GM21526 (cell line): ENCODE measurements at regions not wholly inside any gene's neighbourhood (a gene's known extent, or its start where the extent isn't known, plus 50 kb on each side); places are given as distances from the start of the nearest gene placed in this dataset.
"Not testable (repeated sequence)": the region's sequence is repeated elsewhere in the genome, so short reads cannot be mapped to it uniquely, and the experiment has no call there.

Experiments used
- ATAC-seq: cut with Tn5 transposase; IDR thresholded peaks from one replicate; pipeline ENCODE4 v1.9.1; 2021; ENCODE audit warnings: moderate library complexity; ENCODE audit not compliant: unreplicated experiment, low FRiP score

DNA sequence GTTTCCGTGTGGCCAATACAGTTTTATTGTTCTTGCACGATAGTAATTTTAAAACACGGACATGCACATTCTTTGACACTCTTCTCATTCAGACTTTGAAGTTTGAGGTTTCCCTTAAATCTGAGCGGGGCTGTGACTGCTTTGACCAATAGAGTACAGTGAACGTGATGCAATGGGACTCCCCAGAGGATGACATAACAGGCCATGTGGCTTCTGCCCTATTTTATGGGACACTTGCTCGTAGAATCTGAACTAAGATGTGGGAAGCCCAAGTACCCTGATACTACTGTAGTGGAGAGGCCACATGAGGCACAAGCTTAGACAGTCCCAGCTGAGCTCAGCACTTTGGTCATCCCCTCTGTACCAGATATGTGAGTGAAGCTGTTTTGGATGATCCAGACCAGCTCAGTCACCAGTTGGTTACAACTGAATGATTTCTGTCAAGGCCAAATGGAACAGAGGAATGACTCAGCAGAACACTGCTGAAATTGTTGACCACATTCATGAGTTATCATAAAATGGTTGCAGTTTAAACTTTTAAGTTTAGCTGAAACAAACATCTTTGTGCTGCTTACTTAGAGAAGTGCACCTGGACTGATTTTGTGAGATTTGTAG, 279.4 kb downstream of the RFPL4B start:
- no peak for ATAC-seq

DNA sequence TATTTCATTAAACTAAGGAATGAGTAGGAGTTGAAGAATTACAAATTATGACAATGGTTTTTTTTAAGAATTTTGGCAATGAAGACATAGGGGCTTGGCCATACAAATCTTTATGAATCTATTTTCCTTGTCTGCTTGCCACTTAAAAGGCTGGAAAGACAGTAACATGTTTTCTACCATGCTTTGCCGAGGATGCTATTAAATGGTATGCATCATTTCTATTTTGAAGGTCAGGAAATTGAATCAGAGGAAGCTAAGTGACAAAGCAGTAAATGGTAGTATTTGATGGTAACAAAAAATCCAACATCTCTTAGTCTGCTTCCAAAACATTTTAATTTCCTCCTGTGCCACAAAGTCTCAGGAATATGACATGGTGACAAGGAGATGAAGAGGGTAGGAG, 287.2 kb downstream of the RFPL4B start:
- ATAC-seq, result no peak

DNA sequence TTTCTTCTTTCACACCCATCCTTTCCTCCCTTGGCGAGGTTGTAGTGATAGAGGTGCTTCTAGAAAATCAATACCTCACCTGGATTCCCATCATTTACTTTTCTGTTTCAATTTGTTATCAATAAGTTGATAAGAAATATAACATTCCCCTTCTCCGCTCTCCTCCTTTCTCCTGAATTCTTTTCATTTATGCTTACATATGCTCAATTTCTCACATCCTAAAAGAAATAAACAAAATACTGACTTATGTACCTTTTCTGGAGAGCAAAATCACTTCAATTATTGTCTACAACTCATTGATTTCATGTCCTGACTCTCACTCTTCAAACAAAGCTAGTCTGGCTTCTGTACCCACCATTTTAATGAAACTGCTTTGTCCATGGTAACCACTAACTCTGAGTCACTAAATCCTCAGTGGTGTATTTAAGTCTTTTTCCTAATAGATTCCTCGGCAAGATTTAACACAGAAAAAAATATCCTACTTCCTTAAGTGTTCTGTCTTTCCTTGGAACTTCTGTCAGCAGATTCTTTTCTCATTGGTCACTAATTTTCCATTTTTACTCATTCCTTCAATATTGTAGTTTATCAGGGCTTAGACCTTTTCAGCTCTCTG, 289.6 kb downstream of the RFPL4B start:
- no peak for ATAC-seq

DNA sequence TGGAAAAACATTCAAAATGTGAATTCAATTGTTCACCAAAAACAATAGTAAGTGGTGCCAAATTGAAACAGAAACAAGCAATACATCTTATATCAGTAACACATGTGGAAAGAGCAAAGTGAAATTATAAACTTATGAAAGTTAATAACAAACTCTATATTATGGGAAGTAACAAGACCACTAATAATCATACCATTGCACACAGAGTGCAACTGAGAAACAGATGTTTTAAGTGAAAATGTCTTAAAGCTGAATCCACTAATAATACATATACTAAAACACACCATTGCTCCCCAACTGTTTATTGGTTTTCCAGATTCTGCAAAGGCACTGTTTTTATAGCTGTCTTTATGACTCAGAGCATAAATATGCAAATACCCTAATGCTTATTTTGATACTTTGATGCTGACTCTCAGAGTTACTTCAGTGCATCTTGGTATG, 292.3 kb downstream of the RFPL4B start:
- no peak for ATAC-seq

DNA sequence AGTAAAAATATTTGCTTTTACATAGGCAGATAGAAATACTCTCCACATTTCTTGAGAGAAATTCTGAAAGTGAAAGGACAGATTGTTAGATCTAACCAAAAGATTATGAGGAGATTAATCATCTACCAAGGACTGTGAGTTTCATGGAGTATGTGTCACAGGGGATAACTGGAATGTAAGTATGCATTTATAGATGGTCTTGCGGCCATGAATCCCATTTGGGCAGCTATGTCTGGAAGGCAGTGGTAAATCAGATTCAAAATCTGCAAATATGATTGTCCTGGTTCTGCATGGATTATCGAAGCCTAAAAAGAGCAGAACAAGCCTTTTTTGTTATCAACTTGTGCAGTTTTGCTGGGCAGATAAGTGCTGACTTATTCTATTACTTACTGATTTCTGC, 293.8 kb downstream of the RFPL4B start:
- no peak for ATAC-seq

DNA sequence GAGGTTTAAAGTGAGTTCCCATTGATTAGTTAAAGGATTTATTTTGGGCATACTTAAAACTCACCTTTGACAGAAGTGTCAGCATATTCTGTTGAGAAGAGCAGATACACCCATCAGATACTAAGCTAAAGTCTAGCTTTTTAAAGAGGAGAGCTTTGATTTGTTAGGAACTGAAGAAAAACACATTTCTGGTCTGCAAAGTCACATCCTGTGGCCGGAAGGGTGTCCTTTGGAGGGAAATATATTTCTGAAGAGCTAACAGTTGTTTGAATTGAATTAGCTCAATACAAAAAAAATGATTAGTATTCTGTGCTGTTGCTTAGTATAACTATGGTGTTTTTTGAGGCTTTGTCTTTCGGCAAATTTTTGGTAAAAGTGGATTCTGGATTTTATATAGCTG, 302.7 kb downstream of the RFPL4B start:
- no peak for ATAC-seq

DNA sequence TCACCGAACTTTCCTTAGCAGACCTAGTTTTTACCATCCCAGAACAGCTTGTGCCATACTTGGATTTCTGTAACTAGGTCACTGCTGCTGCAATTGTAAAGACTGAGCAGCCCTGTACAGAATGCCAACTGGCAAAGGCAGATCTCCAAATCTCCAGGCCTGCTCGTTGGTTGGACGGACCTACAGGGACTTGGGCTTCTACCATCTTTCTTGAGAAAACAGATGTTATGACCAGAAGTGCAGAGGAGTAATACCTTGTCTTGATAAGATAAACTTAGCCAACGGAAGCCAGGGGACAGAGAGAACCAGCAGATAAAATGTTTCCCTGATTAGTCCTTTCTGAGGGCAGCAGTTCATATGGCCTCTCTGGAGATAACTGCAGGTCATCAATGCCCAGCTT, 304.1 kb downstream of the RFPL4B start:
- ATAC-seq, result no peak

DNA sequence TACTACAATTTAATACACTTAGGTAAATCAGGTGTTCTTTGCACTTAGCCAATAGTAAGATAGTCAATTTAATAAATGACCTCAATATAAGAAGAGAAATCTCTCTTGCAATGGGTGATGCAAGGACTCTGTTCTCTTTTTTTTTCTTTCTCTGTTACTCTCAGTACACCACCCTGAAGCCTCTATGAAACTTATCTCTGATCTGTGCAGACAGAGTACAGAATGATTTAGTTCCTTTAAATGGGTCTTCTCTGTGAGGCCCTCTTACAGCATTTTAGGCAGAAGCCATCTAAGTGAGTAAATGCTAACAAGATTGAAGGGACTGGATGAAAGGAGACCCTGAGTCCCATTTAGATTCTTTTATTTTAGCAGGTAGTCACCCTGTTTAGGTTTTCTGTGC, 312.8 kb downstream of the RFPL4B start:
- ATAC-seq, result no peak

DNA sequence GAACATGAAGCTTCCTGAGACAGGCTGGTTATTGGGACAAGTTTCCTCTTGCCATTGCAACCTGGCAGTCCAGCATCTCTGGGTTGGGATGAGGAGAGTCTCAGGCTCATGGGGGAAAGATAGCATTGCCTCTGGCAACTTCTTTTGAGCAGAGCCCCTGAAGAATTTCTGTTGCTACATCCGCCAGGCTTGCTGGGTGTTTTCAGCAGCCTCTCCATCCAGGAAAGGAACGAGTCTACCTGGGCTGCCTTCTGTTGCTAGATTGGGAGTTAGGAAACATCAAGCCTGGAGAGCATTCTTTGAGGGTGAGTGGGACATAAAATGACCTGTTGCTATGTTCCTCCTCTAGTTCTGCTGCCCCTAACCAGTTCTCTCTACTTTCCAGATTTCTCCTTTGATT, 313.5 kb downstream of the RFPL4B start:
- ATAC-seq, result no peak

DNA sequence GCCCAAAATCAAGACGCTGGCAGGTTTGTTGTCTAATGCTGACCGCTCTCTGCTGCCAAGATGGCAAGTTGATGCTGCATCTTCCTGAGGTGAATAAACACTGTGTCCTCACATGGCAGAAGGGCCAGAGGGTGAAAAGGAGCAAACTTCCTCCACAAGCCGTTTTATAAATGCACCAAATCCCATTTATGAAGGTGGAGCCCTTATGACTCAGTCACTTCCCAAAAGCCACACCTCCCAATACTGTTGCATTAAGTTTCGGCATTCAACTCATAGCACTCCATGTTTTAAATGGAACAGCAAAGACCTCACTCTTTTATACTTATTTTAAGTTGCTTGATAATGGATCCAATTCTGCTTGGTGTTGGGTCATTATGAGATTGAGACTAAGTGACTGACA, 316.6 kb downstream of the RFPL4B start:
- ATAC-seq, result no peak

DNA sequence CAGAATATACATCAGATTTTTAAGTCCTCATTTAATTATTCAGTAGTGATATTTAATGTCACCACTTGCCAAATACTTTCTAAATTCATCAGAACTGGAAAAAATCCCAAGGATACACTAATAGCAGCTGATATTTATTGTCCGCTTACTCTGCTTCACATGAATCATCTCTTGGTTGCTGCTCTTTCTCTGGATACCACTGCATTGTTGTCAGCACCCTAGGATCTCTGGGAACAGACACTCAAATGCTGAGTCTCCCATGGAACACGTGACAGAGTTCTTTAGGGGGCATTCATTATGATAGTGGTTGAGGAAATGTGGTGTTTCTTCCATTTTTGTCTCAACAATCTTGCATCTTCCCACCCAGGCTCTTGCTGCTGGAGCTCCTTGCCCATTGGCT, 318.0 kb downstream of the RFPL4B start:
- no peak for ATAC-seq

DNA sequence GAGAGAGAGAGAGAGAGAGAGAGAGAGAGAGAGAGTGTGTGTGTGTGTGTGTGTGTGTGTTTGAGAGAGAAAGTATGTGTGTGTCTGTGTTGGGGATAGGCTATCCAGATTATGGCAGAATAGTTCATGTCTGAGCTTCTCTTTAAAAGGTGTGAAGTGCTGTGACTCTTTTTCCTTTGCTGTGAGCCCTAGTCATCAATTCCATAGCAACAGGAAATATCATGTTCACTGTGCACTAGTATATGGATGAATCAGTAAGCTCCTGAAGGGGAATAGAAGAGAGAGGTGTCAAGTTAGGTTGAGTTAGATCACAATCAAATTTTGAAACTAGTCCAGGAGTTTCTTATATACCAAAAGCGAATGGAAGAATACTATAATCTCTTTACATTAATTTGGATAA, 318.7 kb downstream of the RFPL4B start:
- no peak for ATAC-seq

DNA sequence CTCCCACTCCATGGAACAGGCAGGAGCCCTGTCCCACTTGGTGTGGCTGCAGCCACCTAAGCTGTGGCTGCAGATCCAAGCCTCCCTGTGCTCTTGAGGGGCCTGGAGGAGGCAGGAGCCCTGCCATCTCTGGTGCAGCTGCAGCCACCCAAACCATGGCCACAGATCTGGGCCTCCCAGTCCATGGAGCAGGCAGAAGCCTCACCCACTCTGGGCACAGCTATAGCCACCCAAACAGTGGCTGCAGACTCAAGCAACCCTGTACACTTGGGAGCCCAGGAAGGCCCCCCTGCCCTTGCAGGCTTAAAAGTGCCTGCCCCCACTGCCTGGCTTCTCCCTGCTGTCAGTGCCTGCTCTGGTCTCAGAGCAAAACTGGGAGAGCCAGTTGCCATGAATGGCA, 320.3 kb downstream of the RFPL4B start:
- ATAC-seq, result no peak

DNA sequence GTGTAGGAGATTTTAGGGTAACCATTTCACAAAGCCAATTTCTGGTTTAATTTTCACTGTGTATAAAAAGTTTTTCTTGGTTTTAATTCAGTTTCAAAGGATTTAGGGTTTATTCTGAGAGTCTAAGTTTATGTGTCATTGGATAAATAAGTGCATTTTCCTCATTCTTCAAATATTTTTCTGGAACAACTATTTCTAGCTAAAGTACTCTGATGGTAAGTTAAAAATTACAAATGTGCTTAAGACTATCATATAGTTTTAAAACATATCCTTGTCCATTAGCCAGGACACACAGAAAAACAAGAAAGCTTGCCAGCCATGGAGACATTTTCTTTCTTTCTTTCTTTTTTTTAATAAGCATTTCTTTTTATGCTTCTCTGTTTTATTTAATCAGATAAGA, 333.0 kb downstream of the RFPL4B start:
- ATAC-seq, result no peak

DNA sequence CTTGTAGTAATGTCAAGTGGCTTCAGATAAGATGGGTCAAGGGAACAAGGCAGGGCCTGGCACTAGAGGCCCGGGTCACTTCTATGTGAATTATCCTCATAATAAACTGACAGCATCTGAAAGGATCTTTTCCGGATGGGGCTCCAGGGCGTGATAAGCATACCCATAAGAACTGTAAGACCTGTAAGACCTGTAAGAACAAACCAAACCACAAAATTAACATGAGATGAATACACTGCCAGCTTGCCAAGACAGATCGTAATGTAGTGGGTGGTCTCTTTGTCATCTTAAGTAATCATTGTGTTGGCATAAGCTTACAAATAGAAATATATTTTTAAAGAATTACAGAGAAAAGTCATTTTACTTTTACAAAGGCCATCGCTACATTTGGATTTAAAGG, 334.9 kb downstream of the RFPL4B start:
- ATAC-seq, result no peak

DNA sequence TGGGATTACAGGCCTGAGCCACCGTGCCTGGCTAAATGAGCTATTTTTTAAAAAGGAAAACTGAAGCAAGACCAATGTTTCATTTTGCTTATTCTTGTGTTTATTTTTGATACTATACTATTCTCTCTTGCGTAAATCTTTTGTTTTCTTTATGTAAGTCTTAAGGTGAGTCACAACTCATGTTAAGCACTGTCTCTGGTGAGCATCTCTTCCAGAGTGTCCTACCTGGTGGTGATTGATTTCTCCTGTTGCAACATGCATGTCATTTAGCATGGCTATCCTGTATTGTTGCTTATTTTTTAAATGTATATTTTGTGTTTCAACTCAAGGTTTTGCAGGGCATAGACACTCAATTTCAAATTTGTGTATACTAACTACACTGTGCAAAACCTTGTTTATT, 336.0 kb downstream of the RFPL4B start:
- ATAC-seq, result no peak

DNA sequence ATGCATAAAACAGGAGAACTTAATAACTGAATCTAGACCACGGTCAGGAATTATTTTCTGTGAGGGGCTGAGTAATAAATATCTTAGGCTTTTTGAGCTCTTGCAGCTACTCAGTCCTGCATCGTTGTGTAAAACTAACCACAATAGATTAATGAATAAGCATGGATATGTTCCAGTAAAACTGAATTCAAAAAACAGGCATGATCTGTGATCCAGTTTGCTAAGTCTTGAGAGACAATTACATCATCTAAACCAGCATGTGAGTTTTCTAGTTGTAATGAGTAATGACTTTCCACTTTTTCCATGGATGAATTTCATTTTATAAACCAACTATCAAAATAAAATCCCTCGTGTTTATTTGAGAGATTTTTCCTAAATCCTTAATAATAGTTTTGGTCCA, 336.8 kb downstream of the RFPL4B start:
- ATAC-seq, result no peak

DNA sequence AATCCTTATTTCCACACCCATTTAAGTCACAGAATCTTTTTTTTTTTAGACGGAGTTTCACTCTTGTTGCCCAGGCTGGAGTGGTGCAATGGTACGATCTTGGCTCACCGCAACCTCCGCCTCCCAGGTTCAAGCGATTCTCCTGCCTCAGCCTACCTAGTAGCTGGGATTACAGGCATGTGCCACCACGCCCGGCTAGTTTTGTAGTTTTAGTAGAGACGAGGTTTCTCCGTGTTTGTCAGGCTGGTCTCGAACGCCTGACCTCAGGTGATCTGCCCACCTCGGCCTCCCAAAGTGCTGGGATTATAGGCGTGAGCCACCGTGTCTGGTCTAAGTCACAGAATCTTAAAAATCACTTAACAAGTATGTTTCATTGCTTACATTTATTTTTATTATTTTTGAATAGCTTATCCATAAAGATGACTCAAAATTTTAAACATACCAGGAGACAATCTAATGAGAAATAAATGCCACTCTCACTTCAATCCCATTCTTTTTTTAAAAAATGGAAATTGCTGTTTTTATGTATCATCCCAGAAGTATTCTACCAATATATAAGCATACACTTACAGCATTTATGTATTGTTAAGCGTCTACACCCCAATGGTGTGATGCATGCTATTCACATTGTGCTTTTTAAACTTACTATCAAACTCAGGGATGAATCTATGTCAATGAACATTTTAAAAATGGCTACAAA, 338.5 kb downstream of the RFPL4B start:
- not testable (repeated sequence) for ATAC-seq

DNA sequence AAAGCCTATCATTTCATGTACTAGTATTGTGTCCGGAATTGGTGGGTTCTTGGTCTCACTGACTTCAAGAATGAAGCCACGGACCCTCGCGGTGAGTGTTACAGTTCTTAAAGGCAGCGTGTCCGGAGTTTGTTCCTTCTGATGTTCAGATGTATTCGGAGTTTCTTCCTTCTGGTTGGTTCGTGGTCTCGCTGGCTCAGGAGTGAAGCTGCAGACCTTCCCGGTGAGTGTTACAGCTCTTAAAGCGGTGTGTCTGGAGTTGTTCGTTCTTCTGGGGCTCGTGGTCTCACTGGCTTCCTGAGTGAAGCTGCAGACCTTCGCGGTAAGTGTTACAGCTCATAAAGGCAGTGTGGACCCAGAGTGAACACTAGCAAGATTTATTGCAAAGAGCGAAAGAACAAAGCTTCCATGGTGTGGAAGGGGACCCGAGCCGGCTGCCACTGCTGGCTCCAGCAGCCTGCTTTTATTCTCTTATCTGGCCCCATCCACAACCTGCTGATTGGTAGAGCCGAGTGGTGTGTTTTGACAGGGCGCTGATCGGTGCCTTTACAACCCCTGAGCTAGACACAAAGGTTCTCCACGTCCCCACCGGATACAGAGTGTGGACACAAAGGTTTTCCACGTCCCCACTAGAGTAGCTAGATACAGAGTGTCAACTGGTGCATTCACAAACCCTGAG, 341.5 kb downstream of the RFPL4B start:
- ATAC-seq, result not testable (repeated sequence)

DNA sequence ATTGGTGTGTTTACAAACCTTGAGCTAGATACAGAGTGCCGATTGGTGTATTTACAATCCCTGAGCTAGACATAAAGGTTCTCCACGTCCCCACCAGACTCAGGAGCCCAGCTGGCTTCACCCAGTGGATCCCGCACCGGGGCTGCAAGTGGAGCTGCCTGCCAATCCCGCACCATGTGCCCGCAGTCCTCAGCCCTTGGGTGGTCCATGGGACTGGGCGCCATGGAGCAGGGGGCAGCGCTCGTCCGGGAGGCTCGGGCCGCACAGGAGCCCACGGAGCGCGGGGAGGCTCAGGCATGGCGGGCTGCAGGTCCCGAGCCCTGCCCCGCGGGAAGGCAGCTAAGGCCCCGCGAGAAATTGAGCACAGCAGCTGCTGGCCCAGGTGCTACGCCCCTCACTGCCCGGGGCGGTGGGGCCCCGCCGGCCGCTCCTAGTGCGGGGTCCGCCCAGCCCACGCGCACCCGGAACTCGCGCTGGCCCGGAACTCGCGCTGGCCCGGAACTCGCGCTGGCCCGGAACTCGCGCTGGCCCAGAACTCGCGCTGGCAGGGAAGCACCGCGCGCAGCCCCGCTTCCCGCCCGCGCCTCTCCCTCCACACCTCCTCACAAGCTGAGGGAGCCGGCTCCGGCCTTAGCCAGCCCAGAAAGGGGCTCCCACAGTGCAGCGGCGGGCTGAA, 342.2 kb downstream of the RFPL4B start:
- not testable (repeated sequence) for ATAC-seq
